GM12878 (cell line): ENCODE measurements at regions not wholly inside any gene's neighbourhood (a gene's known extent, or its start where the extent isn't known, plus 50 kb on each side); places are given as distances from the start of the nearest gene placed in this dataset.
"Not testable (repeated sequence)": the region's sequence is repeated elsewhere in the genome, so short reads cannot be mapped to it uniquely, and the experiment has no call there.

ENCODE experiments used
- EP300 ChIP-seq, 2 experiments: fragments of 150-350 bp in 1 of 2; IDR thresholded peaks; 2 replicates each; pipeline ENCODE4 v1.6.1; 2011 to 2012; ENCODE audit warnings: low read depth in 2 of 2, low read length in 2 of 2, borderline replicate concordance in 1 of 2, improper control_type of control experiment in 1 of 2, inconsistent platforms in 1 of 2; ENCODE audit not compliant: control insufficient read depth in 1 of 2
- ESRRA ChIP-seq: IDR thresholded peaks from 2 replicates; pipeline ENCODE4 v1.6.1; 2012; ENCODE audit warnings: mild to moderate bottlenecking, low read length, improper control_type of control experiment
- EZH2 ChIP-seq: IDR thresholded peaks from 2 replicates; pipeline ENCODE4 v1.6.1; 2012; ENCODE audit warnings: low read depth, mild to moderate bottlenecking, control low read depth, inconsistent platforms, low read length, borderline replicate concordance; ENCODE audit not compliant: control insufficient read depth
- HDAC2 ChIP-seq: fragments of 200-600 bp; sonication (generic); IDR thresholded peaks from 2 replicates; pipeline ENCODE4 v1.6.1; 2017
- JUNB ChIP-seq: IDR thresholded peaks from 2 replicates; pipeline ENCODE4 v1.6.1; 2016; ENCODE audit warnings: antibody characterized with exemption, mild to moderate bottlenecking
- POLR2A ChIP-seq: IDR thresholded peaks from 2 replicates; pipeline ENCODE4 v1.6.1; 2011; ENCODE audit warnings: low read depth, mild to moderate bottlenecking, low read length
- RAD21 ChIP-seq: IDR thresholded peaks from 2 replicates; pipeline ENCODE4 v1.6.1; 2011; ENCODE audit warnings: mild to moderate bottlenecking, low read depth, low read length, moderate library complexity; ENCODE audit not compliant: insufficient read depth
- RAD51 ChIP-seq: fragments of 450-650 bp; IDR thresholded peaks from 2 replicates; pipeline ENCODE4 v1.6.1; 2016; ENCODE audit warnings: moderate library complexity, mild to moderate bottlenecking, inconsistent platforms
- RFX5 ChIP-seq: IDR thresholded peaks from 2 replicates; pipeline ENCODE4 v1.6.1; 2011; ENCODE audit warnings: low read depth, low read length, improper control_type of control experiment
- STAT1 ChIP-seq: fragments of 450-650 bp; conservative IDR thresholded peaks from 2 replicates; pipeline ENCODE4 v1.6.1; 2014; ENCODE audit warnings: antibody characterized with exemption, mild to moderate bottlenecking
- ZNF217 ChIP-seq: fragments of 450-650 bp; IDR thresholded peaks from 2 replicates; pipeline ENCODE4 v1.6.1; 2017; ENCODE audit warnings: antibody characterized with exemption, mild to moderate bottlenecking
- TF ChIP-seq, protein P1 (sequence below), 3 experiments: IDR thresholded peaks in 2 of 3; conservative IDR thresholded peaks in 1 of 3; 2 replicates each; pipeline ENCODE4 v1.5.1; 2011; ENCODE audit warnings: low read depth in 3 of 3, low read length in 3 of 3, mild to moderate bottlenecking in 3 of 3, control low read depth in 2 of 3, moderate library complexity in 2 of 3, inconsistent platforms in 1 of 3, mixed read lengths in 1 of 3; ENCODE audit not compliant: control insufficient read depth in 2 of 3, insufficient read depth in 1 of 3; ENCODE audit errors: extremely low read depth in 1 of 3

DNA sequence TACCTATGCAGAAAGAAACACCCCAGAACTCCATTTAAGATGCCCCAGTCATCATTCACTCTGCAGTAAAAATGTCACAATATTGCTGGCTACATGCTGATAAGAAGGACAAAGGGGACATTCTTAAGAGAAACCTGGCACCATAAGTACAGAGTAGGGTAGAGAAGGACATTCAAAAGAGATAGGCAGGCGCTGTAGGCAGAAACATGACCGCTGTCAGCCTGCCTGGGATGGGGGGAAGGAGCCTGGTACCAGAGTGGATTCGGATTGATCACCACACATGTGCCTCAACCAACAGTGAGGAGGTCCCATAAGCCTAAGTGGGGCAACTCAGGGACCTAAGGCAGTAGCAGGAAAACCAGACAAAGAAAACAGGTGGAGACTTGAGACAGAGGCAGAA, 54.1 kb upstream of the DUX4 start:
- not testable (repeated sequence) for TF ChIP-seq STAT1; JUNB; RAD51; EP300 (IDR thresholded peaks at IDR 0.05; ENCODE audit: borderline replicate concordance in 1 of 2, control insufficient read depth in 1 of 2, low read depth in 2 of 2, low read length in 2 of 2); RAD21; HDAC2; ZNF217; RFX5; EZH2; ESRRA; POLR2A
- TF ChIP-seq, protein P1, sequence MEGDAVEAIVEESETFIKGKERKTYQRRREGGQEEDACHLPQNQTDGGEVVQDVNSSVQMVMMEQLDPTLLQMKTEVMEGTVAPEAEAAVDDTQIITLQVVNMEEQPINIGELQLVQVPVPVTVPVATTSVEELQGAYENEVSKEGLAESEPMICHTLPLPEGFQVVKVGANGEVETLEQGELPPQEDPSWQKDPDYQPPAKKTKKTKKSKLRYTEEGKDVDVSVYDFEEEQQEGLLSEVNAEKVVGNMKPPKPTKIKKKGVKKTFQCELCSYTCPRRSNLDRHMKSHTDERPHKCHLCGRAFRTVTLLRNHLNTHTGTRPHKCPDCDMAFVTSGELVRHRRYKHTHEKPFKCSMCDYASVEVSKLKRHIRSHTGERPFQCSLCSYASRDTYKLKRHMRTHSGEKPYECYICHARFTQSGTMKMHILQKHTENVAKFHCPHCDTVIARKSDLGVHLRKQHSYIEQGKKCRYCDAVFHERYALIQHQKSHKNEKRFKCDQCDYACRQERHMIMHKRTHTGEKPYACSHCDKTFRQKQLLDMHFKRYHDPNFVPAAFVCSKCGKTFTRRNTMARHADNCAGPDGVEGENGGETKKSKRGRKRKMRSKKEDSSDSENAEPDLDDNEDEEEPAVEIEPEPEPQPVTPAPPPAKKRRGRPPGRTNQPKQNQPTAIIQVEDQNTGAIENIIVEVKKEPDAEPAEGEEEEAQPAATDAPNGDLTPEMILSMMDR (IDR thresholded peaks at IDR 0.05 in 2 of 3, conservative IDR thresholded peaks at IDR 0.05 in 1 of 3; ENCODE audit: control insufficient read depth in 2 of 3, extremely low read depth in 1 of 3, insufficient read depth in 1 of 3, low read depth in 3 of 3, low read length in 3 of 3), result not testable (repeated sequence)
